ENCODE measurements at regions not wholly inside any gene's neighbourhood (a gene's known extent, or its start where the extent isn't known, plus 50 kb on each side); places are given as distances from the start of the nearest gene placed in this dataset.

GRCh38 chr15:100737214-100737613 lies 134.8 kb downstream of the ASB7 start:
- H3K4me3 ChIP-seq (ENCODE audit: low read depth, low read length), result no peak overlapping the region
- H3K27ac ChIP-seq (ENCODE audit: extremely low read depth, low read depth, low read length), result no peak overlapping the region
- ChIA-PET POLR2A (no interaction called here), CTCF (interaction anchor here (0.6 to 2.9 kb wide), 4 partner anchors 132 to 271 kb away, joined by 3 to 13 read pairs (median 5); no protein-coding TSS in a partner anchor)
- H3K4me1 ChIP-seq (ENCODE audit: control insufficient read depth, insufficient read depth, low read length), result no peaks in the 10 kb centered on the region
- H3K36me3 ChIP-seq (ENCODE audit: control insufficient read depth in 2 of 2, insufficient read depth in 1 of 2, low read length in 2 of 2), result no peaks in the 10 kb centered on the region
- TF ChIP-seq KLF9 (tag by site-specific recombination; IDR thresholded peaks at IDR 0.05; ENCODE audit: low read depth) (no peak), ZNF521 (tag by site-specific recombination; IDR thresholded peaks at IDR 0.05) (no peak), ZNF211 (tag by site-specific recombination; IDR thresholded peaks at IDR 0.05; ENCODE audit: low read depth) (no peak), ZBTB17 (tag by site-specific recombination; IDR thresholded peaks at IDR 0.05) (no peak), ZNF146 (tag by site-specific recombination; IDR thresholded peaks at IDR 0.05) (no peak), ZNF354C (tag by site-specific recombination; IDR thresholded peaks at IDR 0.05; ENCODE audit: borderline replicate concordance, low read depth) (no peak), YY2 (tag by site-specific recombination; IDR thresholded peaks at IDR 0.05) (no peak), ZNF16 (tag by site-specific recombination; IDR thresholded peaks at IDR 0.05; ENCODE audit: low read depth) (no peak), OVOL3 (tag by site-specific recombination; IDR thresholded peaks at IDR 0.05) (no peak), ZNF24 (tag by site-specific recombination; IDR thresholded peaks at IDR 0.05) (no peak), ZXDB (tag by site-specific recombination; IDR thresholded peaks at IDR 0.05) (no peak), ZNF654 (tag by site-specific recombination; IDR thresholded peaks at IDR 0.05; ENCODE audit: low read depth) (no peak), TSHZ1 (tag by site-specific recombination; IDR thresholded peaks at IDR 0.05; ENCODE audit: borderline replicate concordance) (no peak)
- TF ChIP-seq, protein P1, sequence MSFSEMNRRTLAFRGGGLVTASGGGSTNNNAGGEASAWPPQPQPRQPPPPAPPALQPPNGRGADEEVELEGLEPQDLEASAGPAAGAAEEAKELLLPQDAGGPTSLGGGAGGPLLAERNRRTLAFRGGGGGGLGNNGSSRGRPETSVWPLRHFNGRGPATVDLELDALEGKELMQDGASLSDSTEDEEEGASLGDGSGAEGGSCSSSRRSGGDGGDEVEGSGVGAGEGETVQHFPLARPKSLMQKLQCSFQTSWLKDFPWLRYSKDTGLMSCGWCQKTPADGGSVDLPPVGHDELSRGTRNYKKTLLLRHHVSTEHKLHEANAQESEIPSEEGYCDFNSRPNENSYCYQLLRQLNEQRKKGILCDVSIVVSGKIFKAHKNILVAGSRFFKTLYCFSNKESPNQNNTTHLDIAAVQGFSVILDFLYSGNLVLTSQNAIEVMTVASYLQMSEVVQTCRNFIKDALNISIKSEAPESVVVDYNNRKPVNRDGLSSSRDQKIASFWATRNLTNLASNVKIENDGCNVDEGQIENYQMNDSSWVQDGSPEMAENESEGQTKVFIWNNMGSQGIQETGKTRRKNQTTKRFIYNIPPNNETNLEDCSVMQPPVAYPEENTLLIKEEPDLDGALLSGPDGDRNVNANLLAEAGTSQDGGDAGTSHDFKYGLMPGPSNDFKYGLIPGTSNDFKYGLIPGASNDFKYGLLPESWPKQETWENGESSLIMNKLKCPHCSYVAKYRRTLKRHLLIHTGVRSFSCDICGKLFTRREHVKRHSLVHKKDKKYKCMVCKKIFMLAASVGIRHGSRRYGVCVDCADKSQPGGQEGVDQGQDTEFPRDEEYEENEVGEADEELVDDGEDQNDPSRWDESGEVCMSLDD (tag by site-specific recombination; IDR thresholded peaks at IDR 0.05), result no peak
- TF ChIP-seq, protein P2, sequence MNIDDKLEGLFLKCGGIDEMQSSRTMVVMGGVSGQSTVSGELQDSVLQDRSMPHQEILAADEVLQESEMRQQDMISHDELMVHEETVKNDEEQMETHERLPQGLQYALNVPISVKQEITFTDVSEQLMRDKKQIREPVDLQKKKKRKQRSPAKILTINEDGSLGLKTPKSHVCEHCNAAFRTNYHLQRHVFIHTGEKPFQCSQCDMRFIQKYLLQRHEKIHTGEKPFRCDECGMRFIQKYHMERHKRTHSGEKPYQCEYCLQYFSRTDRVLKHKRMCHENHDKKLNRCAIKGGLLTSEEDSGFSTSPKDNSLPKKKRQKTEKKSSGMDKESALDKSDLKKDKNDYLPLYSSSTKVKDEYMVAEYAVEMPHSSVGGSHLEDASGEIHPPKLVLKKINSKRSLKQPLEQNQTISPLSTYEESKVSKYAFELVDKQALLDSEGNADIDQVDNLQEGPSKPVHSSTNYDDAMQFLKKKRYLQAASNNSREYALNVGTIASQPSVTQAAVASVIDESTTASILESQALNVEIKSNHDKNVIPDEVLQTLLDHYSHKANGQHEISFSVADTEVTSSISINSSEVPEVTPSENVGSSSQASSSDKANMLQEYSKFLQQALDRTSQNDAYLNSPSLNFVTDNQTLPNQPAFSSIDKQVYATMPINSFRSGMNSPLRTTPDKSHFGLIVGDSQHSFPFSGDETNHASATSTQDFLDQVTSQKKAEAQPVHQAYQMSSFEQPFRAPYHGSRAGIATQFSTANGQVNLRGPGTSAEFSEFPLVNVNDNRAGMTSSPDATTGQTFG (tag by site-specific recombination; IDR thresholded peaks at IDR 0.05; ENCODE audit: borderline replicate concordance), result no peak
- TF ChIP-seq, protein P3, sequence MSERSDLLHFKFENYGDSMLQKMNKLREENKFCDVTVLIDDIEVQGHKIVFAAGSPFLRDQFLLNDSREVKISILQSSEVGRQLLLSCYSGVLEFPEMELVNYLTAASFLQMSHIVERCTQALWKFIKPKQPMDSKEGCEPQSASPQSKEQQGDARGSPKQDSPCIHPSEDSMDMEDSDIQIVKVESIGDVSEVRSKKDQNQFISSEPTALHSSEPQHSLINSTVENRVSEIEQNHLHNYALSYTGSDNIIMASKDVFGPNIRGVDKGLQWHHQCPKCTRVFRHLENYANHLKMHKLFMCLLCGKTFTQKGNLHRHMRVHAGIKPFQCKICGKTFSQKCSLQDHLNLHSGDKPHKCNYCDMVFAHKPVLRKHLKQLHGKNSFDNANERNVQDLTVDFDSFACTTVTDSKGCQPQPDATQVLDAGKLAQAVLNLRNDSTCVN (tag by site-specific recombination; optimal IDR thresholded peaks at IDR 0.05), result no peak
- no peaks in the 10 kb centered on the region for H3K9me3 ChIP-seq (ENCODE audit: control insufficient read depth, insufficient read depth, low read depth, low read length)

All from HEK293 (cell line).